ENCODE measurements at regions not wholly inside any gene's neighbourhood (a gene's known extent, or its start where the extent isn't known, plus 50 kb on each side); places are given as distances from the start of the nearest gene placed in this dataset.
"Not testable (repeated sequence)": the region's sequence is repeated elsewhere in the genome, so short reads cannot be mapped to it uniquely, and the experiment has no call there.

GRCh38 chr3:110646055-110646454 is 425.6 kb upstream of the NECTIN3 start:
- no peak for DNase-seq

- no peak for DNase-seq
Observed at GRCh38 chr3:110646496-110646895, 425.1 kb upstream of the NECTIN3 start.

GRCh38 chr3:110647586-110647985 is 424.0 kb upstream of the NECTIN3 start:
- DNase-seq = no peak

GRCh38 chr3:110650741-110651140 is 420.9 kb upstream of the NECTIN3 start:
- no peak for DNase-seq

- DNase-seq = no peak
Observed at GRCh38 chr3:110654843-110655502, 416.6 kb upstream of the NECTIN3 start.

GRCh38 chr3:110656394-110657025 is 415.1 kb upstream of the NECTIN3 start:
- no peak for DNase-seq

GRCh38 chr3:110664148-110664547 is 407.5 kb upstream of the NECTIN3 start:
- DNase-seq = no peak

- DNase-seq = no peak
Observed at GRCh38 chr3:110666495-110666894, 405.1 kb upstream of the NECTIN3 start.

- DNase-seq = no peak
Observed at GRCh38 chr3:110667216-110667615, 404.4 kb upstream of the NECTIN3 start.

GRCh38 chr3:110670407-110670806 is 401.2 kb upstream of the NECTIN3 start:
- DNase-seq = no peak

- DNase-seq = no peak
Observed at GRCh38 chr3:110677506-110677905, 394.1 kb upstream of the NECTIN3 start.

GRCh38 chr3:110679285-110679684 is 392.3 kb upstream of the NECTIN3 start:
- no peak for DNase-seq

- no peak for DNase-seq
Observed at GRCh38 chr3:110680450-110680849, 391.2 kb upstream of the NECTIN3 start.

- DNase-seq = no peak
Observed at GRCh38 chr3:110684466-110684865, 387.1 kb upstream of the NECTIN3 start.

- no peak for DNase-seq
Observed at GRCh38 chr3:110685630-110686029, 386.0 kb upstream of the NECTIN3 start.

GRCh38 chr3:110686701-110687100 is 384.9 kb upstream of the NECTIN3 start:
- no peak for DNase-seq

GRCh38 chr3:110687138-110687537 is 384.5 kb upstream of the NECTIN3 start:
- DNase-seq = no peak

- DNase-seq = no peak
Observed at GRCh38 chr3:110697961-110698360, 373.7 kb upstream of the NECTIN3 start.

- DNase-seq = not testable (repeated sequence)
Observed at GRCh38 chr3:110704332-110704731, 367.3 kb upstream of the NECTIN3 start.

GRCh38 chr3:110708156-110708555 is 363.5 kb upstream of the NECTIN3 start:
- no peak for DNase-seq

GRCh38 chr3:110710156-110710555 is 361.5 kb upstream of the NECTIN3 start:
- DNase-seq = no peak

GRCh38 chr3:110710603-110711002 is 361.0 kb upstream of the NECTIN3 start:
- no peak for DNase-seq

GRCh38 chr3:110711130-110711832 is 360.3 kb upstream of the NECTIN3 start:
- DNase-seq = no peak

GRCh38 chr3:110711851-110712516 is 359.6 kb upstream of the NECTIN3 start:
- DNase-seq = no peak
